Stimulated activated CD8-positive, alpha-beta memory T cell treated with anti-CD3 and anti-CD28 coated beads, Interleukin-2, amount 100 ng/mL, for 1 hour (primary cell): ENCODE measurements at regions not wholly inside any gene's neighbourhood (a gene's known extent, or its start where the extent isn't known, plus 50 kb on each side); places are given as distances from the start of the nearest gene placed in this dataset.

Experiments
- DNase-seq, 2 donors: peaks; one replicate each; pipeline ENCODE4 v3.0.0-alpha.2; 2020; ENCODE audit warnings: low read depth in 2 of 2

GRCh38 chr6:147712841-147713240 is 204.4 kb downstream of the SAMD5 start:
- DNase-seq = no peak

- no peak for DNase-seq
Measured at GRCh38 chr6:147715035-147715434, 206.5 kb downstream of the SAMD5 start.

DNA sequence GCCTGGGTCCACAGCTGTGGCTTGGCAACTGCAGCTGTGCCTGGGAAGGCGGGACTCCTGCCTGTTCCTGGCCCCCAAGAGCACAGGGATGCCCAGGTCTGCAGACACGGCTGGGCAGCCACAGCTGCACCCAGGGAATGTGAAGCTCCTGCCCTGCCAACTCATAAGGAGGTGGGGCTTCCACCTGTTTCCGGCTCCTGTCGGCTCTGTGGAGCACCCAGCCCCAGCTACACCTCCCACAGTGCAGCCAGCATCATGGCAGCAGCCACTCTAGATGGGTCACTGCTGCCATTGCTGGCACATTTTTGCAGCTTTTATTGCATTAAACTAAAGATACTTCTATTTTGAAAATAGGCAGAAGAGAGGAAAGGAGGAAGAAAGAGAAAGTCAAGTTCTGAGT is 207.9 kb downstream of the SAMD5 start:
- DNase-seq = no peak

- DNase-seq = no peak
Measured at GRCh38 chr6:147717991-147718390, 209.5 kb downstream of the SAMD5 start.

- DNase-seq = no peak
Measured at GRCh38 chr6:147722158-147722557, 213.7 kb downstream of the SAMD5 start.

DNA sequence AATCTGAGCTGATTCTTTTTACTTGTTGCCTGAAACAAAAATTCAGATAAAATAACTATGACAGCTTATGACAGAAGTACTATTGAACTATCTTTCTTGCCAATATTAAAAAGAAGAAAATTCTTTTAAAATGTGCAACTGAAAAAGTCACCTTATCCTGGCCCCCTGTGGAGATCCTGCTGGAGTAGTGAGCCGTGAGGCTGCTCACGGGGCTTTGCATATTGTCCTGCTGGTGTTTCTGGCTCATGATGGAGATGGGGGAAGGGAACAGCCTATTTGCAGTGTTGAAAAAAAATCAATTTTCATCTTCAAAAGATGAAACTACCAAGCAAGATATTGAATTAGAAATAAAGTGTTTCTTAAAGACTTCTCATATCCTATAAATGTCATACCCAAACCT is 216.0 kb downstream of the SAMD5 start:
- no peak for DNase-seq

DNA sequence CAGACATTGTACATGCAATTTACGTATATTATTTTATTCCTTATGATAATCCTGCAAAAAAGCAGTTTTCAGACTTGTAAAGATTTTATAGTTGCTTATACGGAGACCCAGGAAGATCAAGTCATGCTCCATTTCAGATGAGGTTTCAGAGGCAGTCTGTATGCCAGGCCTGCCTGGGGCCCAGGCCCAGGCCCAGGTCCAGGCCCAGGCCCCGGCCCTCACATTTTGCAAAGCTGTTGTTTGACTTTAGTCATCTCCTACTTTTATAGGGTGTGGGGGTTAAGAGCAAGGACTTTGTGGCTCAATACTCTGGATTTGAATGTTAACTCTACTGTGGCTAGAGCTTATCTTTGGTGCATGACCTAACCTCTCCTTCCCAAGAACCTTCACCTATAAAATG is 217.9 kb downstream of the SAMD5 start:
- DNase-seq = no peak

DNA sequence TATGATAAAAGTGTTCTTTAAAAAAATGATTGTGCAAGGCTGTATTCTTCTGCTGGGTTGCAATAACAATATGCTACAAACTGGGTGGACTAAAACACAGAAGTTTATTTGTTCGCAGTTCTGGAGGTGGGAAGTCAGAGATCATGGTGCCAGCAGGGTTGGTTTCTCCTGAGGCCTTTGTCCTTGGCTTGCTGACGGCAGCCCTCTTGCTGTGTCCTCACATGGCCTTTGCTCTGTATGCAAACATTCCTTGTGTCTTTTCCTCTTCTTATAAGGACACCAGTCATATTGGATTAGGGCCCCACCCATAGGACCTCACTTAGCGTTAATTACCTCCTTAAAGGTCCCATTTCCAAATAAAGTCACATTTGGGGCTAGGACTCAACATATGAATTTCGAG is 220.4 kb downstream of the SAMD5 start:
- no peak for DNase-seq

- DNase-seq = no peak
Measured at GRCh38 chr6:147733686-147734085, 225.2 kb downstream of the SAMD5 start.

GRCh38 chr6:147734151-147734550 is 225.7 kb downstream of the SAMD5 start:
- no peak for DNase-seq

DNA sequence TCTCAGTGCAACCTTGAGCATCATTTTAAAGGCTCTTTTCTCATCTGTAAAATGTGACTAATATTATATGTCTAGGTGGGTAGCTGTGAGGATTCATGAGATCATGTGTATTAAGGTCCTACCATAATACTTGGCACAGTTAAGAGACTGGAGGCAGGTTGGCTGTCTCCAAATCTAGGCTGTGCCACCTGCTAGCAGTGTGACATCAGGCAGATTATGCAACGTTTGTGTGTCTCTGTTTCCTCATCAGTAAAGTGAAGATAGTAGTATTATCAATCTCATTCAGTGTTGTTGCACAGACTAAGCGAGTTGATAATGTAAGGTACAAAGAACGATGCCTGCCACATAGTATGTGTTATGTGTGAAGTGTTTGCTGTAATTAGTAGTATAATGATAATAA is 227.4 kb downstream of the SAMD5 start:
- DNase-seq = no peak

GRCh38 chr6:147737115-147737514 is 228.6 kb downstream of the SAMD5 start:
- no peak for DNase-seq

- DNase-seq = no peak
Measured at GRCh38 chr6:147738099-147738498, 229.6 kb downstream of the SAMD5 start.

- DNase-seq = no peak
Measured at GRCh38 chr6:147738516-147739162, 230.1 kb downstream of the SAMD5 start.

- DNase-seq = no peak
Measured at GRCh38 chr6:147740326-147740725, 231.8 kb downstream of the SAMD5 start.

- no peak for DNase-seq
Measured at GRCh38 chr6:147740916-147741315, 232.4 kb downstream of the SAMD5 start.

GRCh38 chr6:147741389-147741788 is 232.9 kb downstream of the SAMD5 start:
- DNase-seq = no peak

DNA sequence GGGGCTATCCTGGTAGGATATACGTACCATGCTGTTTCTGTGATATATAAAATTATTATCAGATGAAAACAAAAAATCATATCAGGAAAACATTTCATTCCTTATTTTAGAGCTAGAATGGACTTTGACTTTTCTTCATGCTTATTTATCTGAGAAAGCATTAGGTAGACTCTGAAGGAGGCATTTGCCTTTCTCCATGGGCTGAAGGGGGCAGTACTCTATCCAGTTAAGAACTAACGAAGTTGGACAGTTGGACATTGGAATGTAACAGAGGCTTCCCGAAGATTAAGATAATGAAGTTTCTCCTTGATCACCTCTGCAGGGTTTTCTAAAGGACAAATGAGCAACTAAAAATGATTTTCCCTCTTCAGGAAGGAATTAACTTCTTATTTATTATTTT is 233.9 kb downstream of the SAMD5 start:
- no peak for DNase-seq

DNA sequence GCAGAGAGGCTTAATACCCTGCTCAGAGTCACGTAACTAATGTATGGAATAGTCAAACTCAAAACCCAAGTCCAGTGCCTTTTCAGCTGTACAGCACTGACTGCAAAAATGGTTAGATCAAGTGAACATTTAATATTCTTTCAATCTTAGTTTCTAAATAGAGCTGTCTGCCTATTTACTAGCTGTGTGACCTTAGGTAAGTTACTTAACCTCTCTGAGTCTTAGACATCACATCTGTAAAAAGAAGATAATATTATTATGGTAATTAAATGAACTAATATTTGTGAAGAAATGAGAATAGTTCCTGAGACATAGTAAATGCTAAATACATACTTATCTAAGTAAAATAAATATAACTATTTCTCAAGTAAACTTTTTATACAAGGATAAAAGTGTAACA is 235.5 kb downstream of the SAMD5 start:
- no peak for DNase-seq

DNA sequence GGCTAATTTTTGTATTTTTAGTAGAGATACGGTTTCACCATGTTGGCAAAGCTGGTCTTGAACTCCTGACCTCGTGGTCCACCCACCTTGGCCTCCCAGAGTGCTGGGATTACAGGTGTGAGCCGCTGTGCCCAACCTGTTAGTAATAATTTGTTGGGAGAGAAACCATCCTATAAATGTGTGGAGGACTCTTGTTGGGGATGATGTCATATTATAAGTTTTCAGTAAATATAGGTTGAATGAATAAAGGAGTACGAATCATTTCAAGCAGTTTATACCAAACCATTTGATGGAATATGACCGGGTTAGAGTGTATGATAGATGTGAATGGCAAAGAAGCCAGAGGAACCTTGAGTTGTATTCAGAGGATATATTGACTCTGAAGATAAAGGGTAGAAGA is 240.8 kb downstream of the SAMD5 start:
- DNase-seq = no peak

GRCh38 chr6:147750413-147750812 is 241.9 kb downstream of the SAMD5 start:
- DNase-seq = no peak

- no peak for DNase-seq
Measured at GRCh38 chr6:147751232-147751631, 242.7 kb downstream of the SAMD5 start.

- no peak for DNase-seq
Measured at GRCh38 chr6:147752689-147753403, 244.4 kb downstream of the SAMD5 start.

- DNase-seq = no peak
Measured at GRCh38 chr6:147755999-147756398, 247.5 kb downstream of the SAMD5 start.
